ENCODE measurements at regions not wholly inside any gene's neighbourhood (a gene's known extent, or its start where the extent isn't known, plus 50 kb on each side); places are given as distances from the start of the nearest gene placed in this dataset.

DNA sequence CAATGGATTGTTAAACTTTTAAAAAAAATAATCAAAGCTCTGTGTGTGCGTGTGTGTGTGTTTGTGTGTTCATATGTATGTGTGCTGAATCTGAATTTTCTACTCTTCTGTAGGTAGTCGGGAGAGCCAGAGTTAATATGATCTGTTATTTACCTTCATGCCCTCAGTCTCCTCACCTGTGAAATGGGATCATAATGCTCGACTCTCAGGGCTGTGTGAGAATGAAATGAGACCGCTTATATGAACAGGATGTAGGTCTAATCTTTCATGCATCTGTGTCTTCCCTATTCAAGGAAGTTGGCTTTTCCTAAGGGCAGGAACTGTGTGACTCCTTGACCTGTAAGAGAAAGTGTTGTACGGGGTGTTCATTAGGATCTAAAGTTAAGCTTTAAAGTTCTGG lies 182.2 kb downstream of the RPLP1 start:
- Histone ChIP-seq H3K4me2 (no peak overlapping the region), H3K4me1 (ENCODE audit: control insufficient read depth in 1 of 2, insufficient read depth in 2 of 2, low read depth in 1 of 2, low read length in 1 of 2) (no peaks in the 10 kb centered on the region; a peak in 1 of 4 replicates), H3K4me3 (ENCODE audit: low read depth in 2 of 2, low read length in 1 of 2) (no peak overlapping the region), H3K27me3 (ENCODE audit: insufficient read depth) (peaks cover 19% of the 10 kb centered on the region; the same call in 1 of the 2 replicates), H3K9me3 (no peaks in the 10 kb centered on the region), H3K27ac (ENCODE audit: low read depth in 2 of 2, low read length in 1 of 2) (no peak overlapping the region), H3K9me2 (no peaks in the 10 kb centered on the region), H4K20me1 (ENCODE audit: insufficient read depth) (no peaks in the 10 kb centered on the region), H2AFZ (ENCODE audit: low read depth) (no peak overlapping the region), H3K9ac (no peak overlapping the region), H3F3A (replicated peaks; ENCODE audit: insufficient read depth) (no peaks in the 10 kb centered on the region), H3K79me2 (ENCODE audit: insufficient read depth) (no peaks in the 10 kb centered on the region), H3K36me3 (replicated peaks in 1 of 2; ENCODE audit: control insufficient read depth in 1 of 2, insufficient read depth in 2 of 2, low read length in 1 of 2) (no peaks in the 10 kb centered on the region)
- DNase-seq: no peak
- POLR2A ChIA-PET: no interaction called here
- 30% methylated on average over 5 of the region's 5 CpGs for WGBS (ENCODE audit: low lambda C conversion rate)
- no peak for TF ChIP-seq SMC3 (IDR thresholded peaks at IDR 0.05; ENCODE audit: low read depth, low read length)
- TF ChIP-seq POLR2AphosphoS5 (IDR thresholded peaks at IDR 0.05; ENCODE audit: low read depth, low read length): no peak
- no peak for TF ChIP-seq ELF1 (IDR thresholded peaks at IDR 0.05)
- TF ChIP-seq, protein P1, sequence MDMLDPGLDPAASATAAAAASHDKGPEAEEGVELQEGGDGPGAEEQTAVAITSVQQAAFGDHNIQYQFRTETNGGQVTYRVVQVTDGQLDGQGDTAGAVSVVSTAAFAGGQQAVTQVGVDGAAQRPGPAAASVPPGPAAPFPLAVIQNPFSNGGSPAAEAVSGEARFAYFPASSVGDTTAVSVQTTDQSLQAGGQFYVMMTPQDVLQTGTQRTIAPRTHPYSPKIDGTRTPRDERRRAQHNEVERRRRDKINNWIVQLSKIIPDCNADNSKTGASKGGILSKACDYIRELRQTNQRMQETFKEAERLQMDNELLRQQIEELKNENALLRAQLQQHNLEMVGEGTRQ (IDR thresholded peaks at IDR 0.05; ENCODE audit: borderline replicate concordance, low read depth, low read length): no peak
- TF ChIP-seq SIN3A (IDR thresholded peaks at IDR 0.05; ENCODE audit: borderline replicate concordance, low read depth, low read length): no peak
- no peak for TF ChIP-seq PBX3 (IDR thresholded peaks at IDR 0.05)
- TF ChIP-seq CHD2 (IDR thresholded peaks at IDR 0.05; ENCODE audit: low read length, partially characterized antibody): no peak
- no peak for TF ChIP-seq RFX5 (IDR thresholded peaks at IDR 0.05; ENCODE audit: low read length)
- no peak for TF ChIP-seq YY1 (IDR thresholded peaks at IDR 0.05; ENCODE audit: low read depth)
- no peak for TF ChIP-seq GATA2 (CRISPR knock-in tag; IDR thresholded peaks at IDR 0.05)
- TF ChIP-seq ZBTB33 (IDR thresholded peaks at IDR 0.05; ENCODE audit: borderline replicate concordance, low read depth): no peak
- no peak for TF ChIP-seq RAD21 (IDR thresholded peaks at IDR 0.05; ENCODE audit: low read length)
- TF ChIP-seq EZH2phosphoT487 (IDR thresholded peaks at IDR 0.05; ENCODE audit: borderline replicate concordance, low read depth): no peak
- TF ChIP-seq TCF12 (IDR thresholded peaks at IDR 0.05): no peak
- no peak for TF ChIP-seq NRF1 (IDR thresholded peaks at IDR 0.05; ENCODE audit: low read depth, low read length)
- no peak for TF ChIP-seq FOSL2 (IDR thresholded peaks at IDR 0.05; ENCODE audit: borderline replicate concordance, low read depth)
- no peak for TF ChIP-seq MAX (IDR thresholded peaks at IDR 0.05; ENCODE audit: low read depth)
- no peak for TF ChIP-seq FOXJ3 (CRISPR knock-in tag; IDR thresholded peaks at IDR 0.05)
- CTCF ChIA-PET: no interaction called here

Data from SK-N-SH (cell line).